Activated T-cell treated with anti-CD3 and anti-CD28 coated beads for 1 hour (primary cell): ENCODE measurements at regions not wholly inside any gene's neighbourhood (a gene's known extent, or its start where the extent isn't known, plus 50 kb on each side); places are given as distances from the start of the nearest gene placed in this dataset.
"Not testable (repeated sequence)": the region's sequence is repeated elsewhere in the genome, so short reads cannot be mapped to it uniquely, and the experiment has no call there.

ENCODE experiments used
- DNase-seq: peaks from one replicate; pipeline ENCODE4 v3.0.0-alpha.2; 2020; ENCODE audit warnings: low read depth

- DNase-seq, result no peak
Measured at GRCh38 chr18:42328931-42329330, 373.9 kb downstream of the PIK3C3 start.

- DNase-seq, result no peak
Measured at GRCh38 chr18:42330296-42330695, 375.3 kb downstream of the PIK3C3 start.

- DNase-seq, result no peak
Measured at GRCh38 chr18:42333558-42333957, 378.5 kb downstream of the PIK3C3 start.

- DNase-seq, result no peak
Measured at GRCh38 chr18:42334931-42335330, 379.9 kb downstream of the PIK3C3 start.

GRCh38 chr18:42336139-42336538 is 381.1 kb downstream of the PIK3C3 start:
- DNase-seq, result no peak

GRCh38 chr18:42337337-42337736 is 382.3 kb downstream of the PIK3C3 start:
- DNase-seq, result not testable (repeated sequence)

- DNase-seq, result no peak
Measured at GRCh38 chr18:42338683-42339082, 383.6 kb downstream of the PIK3C3 start.

GRCh38 chr18:42339372-42339771 is 384.3 kb downstream of the PIK3C3 start:
- no peak for DNase-seq

- no peak for DNase-seq
Measured at GRCh38 chr18:42340423-42341009, 385.5 kb downstream of the PIK3C3 start.

GRCh38 chr18:42341423-42341822 is 386.4 kb downstream of the PIK3C3 start:
- no peak for DNase-seq

GRCh38 chr18:42348722-42349121 is 393.7 kb downstream of the PIK3C3 start:
- no peak for DNase-seq

GRCh38 chr18:42351455-42351854 is 396.4 kb downstream of the PIK3C3 start:
- DNase-seq, result no peak

- no peak for DNase-seq
Measured at GRCh38 chr18:42360716-42361115, 405.7 kb downstream of the PIK3C3 start.

- DNase-seq, result no peak
Measured at GRCh38 chr18:42363446-42364441, 408.7 kb downstream of the PIK3C3 start.

GRCh38 chr18:42364766-42365165 is 409.7 kb downstream of the PIK3C3 start:
- no peak for DNase-seq

- no peak for DNase-seq
Measured at GRCh38 chr18:42365591-42365990, 410.6 kb downstream of the PIK3C3 start.

- no peak for DNase-seq
Measured at GRCh38 chr18:42373584-42373983, 418.6 kb downstream of the PIK3C3 start.

- no peak for DNase-seq
Measured at GRCh38 chr18:42374961-42375360, 419.9 kb downstream of the PIK3C3 start.

- DNase-seq, result not testable (repeated sequence)
Measured at GRCh38 chr18:42378854-42379253, 423.8 kb downstream of the PIK3C3 start.

- DNase-seq, result not testable (repeated sequence)
Measured at GRCh38 chr18:42381236-42381635, 426.2 kb downstream of the PIK3C3 start.

GRCh38 chr18:42392416-42392815 is 437.4 kb downstream of the PIK3C3 start:
- DNase-seq, result no peak

GRCh38 chr18:42392926-42393325 is 437.9 kb downstream of the PIK3C3 start:
- DNase-seq, result no peak

- DNase-seq, result no peak
Measured at GRCh38 chr18:42394238-42394637, 439.2 kb downstream of the PIK3C3 start.
